GM18517 (cell line): ENCODE measurements at regions not wholly inside any gene's neighbourhood (a gene's known extent, or its start where the extent isn't known, plus 50 kb on each side); places are given as distances from the start of the nearest gene placed in this dataset.

ENCODE experiments used
- ATAC-seq: cut with Tn5 transposase; IDR thresholded peaks from one replicate; pipeline ENCODE4 v1.9.1; 2021; ENCODE audit warnings: mild to moderate bottlenecking, moderate library complexity; ENCODE audit not compliant: unreplicated experiment

- no peak for ATAC-seq
Measured at GRCh38 chr10:43944381-43945093, 295.9 kb upstream of the ZNF32 start.

- no peak for ATAC-seq
Measured at GRCh38 chr10:43943818-43944360, 295.2 kb upstream of the ZNF32 start.

DNA sequence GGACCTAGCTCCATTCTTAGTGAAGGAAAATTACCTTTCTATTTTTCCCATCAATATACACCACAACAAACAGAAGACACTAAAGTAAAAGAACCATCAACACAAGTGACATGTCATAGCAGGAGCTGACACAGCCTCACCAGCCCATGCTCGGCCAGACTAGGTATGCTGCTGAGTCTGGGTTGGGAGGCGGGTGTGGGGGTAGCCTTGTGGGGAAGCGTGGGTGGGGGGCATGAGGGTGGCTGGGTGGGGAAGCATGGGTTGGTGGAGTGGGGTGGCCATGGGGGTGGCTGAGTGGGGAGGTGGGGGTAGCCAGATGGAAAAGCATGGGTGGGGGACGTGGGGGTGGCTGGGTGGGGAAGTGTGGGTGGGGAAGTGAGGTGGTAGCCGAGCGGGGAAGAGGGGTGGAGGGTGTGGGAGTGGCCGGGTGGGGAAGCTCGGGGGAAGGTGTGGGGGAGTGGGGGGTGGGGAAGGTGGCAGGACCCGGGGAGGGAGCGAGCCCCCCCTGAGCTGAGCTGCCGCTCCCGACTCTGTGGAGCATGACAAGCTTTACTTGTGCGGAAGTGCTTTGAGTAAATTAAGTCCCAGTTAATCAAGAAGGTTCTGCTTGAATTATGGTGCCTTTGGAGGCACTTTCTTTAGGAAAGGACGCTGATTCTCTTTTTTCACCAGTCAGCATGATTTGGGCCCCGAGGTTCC is 294.6 kb upstream of the ZNF32 start:
- no peak for ATAC-seq

- no peak for ATAC-seq
Measured at GRCh38 chr10:43942096-43942850, 293.6 kb upstream of the ZNF32 start.

DNA sequence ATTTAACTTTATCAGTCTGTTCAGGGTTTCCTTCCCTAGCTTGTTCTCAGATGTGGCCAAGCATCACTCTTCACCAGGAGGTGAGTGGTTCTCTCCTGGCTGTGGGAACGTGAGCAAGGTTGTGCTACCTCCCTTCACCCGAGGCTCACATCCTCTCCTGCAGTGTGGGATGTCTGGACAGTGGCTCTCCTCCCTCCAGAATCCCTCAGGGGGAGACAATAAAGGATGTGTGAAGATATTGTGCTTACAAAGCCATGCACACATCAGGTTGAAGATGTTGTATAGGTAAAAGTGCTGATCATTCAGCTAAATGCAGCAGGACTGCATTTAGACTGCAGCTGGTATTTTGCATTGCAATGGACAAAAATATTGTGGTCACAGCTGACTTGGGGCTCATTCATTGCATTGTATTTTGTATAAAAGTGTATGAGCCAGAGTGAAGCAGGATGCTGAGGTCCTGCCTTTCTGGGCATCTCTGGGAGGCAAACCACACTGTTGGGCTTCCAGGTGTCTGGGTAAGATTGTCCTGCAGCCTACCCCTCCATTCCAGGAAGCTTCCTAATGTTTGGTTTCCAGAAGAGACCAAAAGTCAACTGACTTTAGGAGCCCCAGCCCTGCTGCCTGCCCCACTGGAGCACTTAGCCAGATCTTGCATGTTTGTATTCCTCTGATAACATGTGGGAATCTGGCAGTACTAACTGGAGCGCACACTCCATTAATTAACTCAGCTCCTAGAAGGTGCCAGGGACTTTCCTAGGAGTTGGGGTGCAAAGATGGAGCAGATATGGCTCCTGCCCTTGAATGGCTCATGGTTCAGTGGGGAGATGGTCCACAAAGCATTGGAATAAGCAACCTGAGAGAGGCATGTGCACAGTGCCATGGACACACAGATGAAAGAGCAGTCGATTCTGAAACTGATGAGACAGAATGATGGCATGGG is 292.5 kb upstream of the ZNF32 start:
- no peak for ATAC-seq

GRCh38 chr10:43939939-43940820 is 291.5 kb upstream of the ZNF32 start:
- ATAC-seq = no peak

DNA sequence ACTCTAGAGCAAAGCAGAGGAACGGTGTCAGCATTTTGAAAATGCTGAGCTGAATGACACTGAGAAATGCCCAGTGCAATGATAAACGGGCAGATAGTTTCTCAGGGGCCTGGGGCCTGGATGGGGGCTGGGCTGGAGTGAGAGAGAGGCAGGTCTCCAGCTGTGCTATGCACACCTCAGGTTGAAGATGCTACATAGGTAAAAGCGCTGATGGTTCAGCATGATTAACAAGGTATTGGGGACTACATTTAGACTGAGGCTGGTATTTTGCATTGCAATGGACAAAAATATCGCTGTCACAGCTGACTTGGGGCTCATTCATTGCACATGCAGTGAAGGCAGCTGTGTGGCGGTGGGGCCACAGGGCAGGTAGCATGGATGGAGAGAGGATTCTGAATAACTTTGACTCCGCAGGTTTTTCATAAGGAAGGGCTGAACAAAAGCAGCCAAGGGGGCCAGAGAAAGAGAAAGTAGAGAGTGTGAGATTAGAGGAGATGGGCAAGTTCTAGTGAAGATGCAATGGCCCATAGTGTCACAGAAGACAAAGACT is 290.8 kb upstream of the ZNF32 start:
- ATAC-seq = no peak

- no peak for ATAC-seq
Measured at GRCh38 chr10:43938810-43939209, 290.1 kb upstream of the ZNF32 start.

DNA sequence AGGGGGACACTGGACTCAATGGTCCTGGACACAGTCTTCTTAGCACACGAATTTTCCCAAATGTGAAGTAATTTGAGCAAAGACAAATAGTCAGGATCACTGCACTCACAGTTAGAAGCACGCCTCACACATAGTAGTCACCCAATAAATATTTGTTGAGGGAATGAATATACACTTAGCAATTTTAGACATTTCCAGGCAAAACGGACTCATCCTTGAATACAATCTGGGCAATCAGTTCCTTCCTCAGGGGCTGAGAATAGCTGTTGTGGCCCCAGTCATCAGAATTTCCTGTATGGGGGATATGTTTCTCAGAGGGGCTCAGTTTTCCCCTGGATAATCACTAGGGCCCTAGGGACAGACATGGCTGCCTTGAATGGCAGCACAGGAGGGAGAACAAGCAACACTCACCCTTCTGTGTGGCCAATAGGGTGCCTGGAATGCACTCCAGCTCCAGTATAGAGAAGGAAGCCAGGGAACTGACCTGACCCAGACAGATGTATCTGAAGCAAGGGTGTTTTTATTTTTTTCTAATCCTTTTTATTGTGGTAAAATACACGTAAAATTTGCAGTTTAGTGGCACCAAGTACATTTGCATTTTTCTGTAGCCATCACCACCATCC is 282.7 kb upstream of the ZNF32 start:
- no peak for ATAC-seq

- ATAC-seq = no peak
Measured at GRCh38 chr10:43930777-43931176, 282.1 kb upstream of the ZNF32 start.

- no peak for ATAC-seq
Measured at GRCh38 chr10:43930243-43930642, 281.6 kb upstream of the ZNF32 start.

GRCh38 chr10:43929122-43929521 is 280.4 kb upstream of the ZNF32 start:
- ATAC-seq = no peak

GRCh38 chr10:43928425-43928968 is 279.8 kb upstream of the ZNF32 start:
- ATAC-seq = no peak

DNA sequence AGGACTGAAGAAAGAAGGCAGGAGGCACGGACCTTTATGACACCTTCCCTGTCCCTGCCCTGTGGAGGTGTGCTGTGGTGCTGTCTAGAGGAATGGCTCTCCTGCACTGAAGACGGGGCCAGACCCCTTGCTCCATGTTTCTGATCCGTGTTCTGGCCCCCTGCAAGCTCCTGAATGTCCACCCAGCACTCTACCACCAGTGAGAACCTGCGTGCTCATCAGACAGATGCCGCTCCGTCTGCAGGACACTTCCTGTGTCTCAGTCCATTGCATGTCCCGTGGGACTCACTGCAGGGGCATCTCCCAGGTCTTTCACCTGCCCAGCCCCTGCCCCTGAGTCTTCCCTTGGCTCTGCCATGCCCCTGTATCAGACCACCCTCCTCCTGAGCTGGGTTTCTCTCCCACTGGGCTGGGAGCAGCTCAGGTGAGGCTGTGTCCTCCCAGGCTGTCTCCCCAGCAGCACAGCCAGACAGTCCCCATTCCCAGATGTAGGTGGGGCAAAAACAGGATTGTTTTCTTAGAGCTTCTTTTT is 278.3 kb upstream of the ZNF32 start:
- ATAC-seq = no peak

DNA sequence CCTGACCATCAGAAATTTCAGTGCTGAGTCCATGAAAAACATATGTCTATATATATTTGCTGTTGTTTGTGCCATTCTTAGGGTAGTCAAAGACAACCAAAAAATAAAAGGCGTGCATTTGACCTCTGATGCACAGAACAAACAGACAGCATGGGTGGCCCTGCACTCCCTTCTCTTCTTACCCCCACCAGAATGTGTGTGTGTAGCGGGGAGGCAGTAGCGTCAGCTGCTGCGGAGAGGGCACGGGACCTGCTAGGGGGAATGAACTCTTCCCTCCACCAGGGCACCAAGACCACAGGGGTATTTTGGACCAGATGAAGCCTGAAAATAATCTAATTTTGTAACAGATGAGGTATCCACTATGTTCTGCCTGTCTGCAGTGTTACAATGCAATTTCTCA is 277.7 kb upstream of the ZNF32 start:
- ATAC-seq = no peak

DNA sequence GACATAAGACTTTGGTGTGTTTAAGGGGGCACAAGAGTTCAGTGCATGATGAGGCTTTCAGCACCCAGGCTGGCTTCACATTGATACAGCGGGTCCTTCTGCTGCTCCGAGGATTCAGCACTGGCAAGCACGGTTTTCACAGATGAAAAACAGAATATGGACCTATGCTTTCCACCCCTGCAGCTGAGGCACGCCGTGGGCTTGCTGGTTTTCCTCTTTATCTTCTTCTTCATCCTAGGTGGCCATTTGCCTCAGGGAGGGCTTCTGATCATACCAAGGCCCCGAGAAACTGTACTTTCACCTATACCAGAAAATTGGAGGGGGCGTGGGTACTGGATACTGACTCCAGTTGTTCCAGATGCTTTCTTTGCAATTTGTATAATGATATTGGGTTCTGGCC is 277.1 kb upstream of the ZNF32 start:
- ATAC-seq = no peak

DNA sequence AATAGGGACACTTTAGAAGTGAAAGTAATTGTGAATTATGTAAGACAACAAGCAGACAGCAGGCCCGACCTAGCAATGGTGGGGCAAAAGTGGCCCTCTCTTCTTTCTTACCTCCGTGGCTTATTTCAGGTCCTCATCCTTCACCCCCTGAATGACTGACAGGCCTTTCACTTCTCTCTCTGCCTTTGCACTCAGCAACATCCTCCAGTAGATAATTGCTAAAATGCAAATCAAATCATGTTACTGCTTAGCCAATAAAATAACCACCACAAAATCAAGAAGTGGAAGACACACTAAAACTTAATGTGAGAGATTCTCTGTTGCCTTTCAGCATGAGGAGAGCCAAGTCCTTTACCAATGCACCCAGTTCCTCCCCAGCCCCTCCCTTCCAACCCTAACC is 274.6 kb upstream of the ZNF32 start:
- ATAC-seq = no peak
